ENCODE measurements at regions not wholly inside any gene's neighbourhood (a gene's known extent, or its start where the extent isn't known, plus 50 kb on each side); places are given as distances from the start of the nearest gene placed in this dataset.

GRCh38 chr11:92546603-92547002 is 322.0 kb downstream of the FAT3 start:
- H3K27ac Mint-ChIP-seq (ENCODE audit: unreplicated experiment): no peak overlapping the region
- no peaks in the 10 kb centered on the region for H3K4me1 Mint-ChIP-seq (ENCODE audit: low read depth, unreplicated experiment)
- no peaks in the 10 kb centered on the region for H3K4me1 ChIP-seq
- no peak for TF ChIP-seq CTCF (IDR thresholded peaks at IDR 0.05; ENCODE audit: insufficient read depth in 1 of 2, low read depth in 1 of 2, low read length in 1 of 2, severe bottlenecking in 1 of 2, unreplicated experiment in 1 of 2)
- H3K36me3 ChIP-seq (ENCODE audit: control insufficient read depth, insufficient read depth, low read length): no peaks in the 10 kb centered on the region
- ChIA-PET CTCF (no interaction called here), POLR2A (no interaction called here)
- intact Hi-C loops (cut with micrococcal nuclease; ENCODE audit: unreplicated experiment): no loop called here
- H3K4me3 ChIP-seq (ENCODE audit: low read depth, low read length): no peak overlapping the region
- H3K9me3 Mint-ChIP-seq (ENCODE audit: unreplicated experiment): no peaks in the 10 kb centered on the region
- H3K36me3 Mint-ChIP-seq (ENCODE audit: insufficient read depth, unreplicated experiment): no peaks in the 10 kb centered on the region
- H3K27me3 Mint-ChIP-seq (ENCODE audit: insufficient read depth, unreplicated experiment): peaks cover 17% of the 10 kb centered on the region
- no peak for DNase-seq
- BruUV-seq (replicated peaks): no TSS peak
- no peaks in the 10 kb centered on the region for H3K9me3 ChIP-seq
- H3K27me3 ChIP-seq (replicated peaks; ENCODE audit: control insufficient read depth, insufficient read depth, low read length): no peaks in the 10 kb centered on the region; the same call in 1 of the 2 replicates
- H3K4me3 Mint-ChIP-seq (ENCODE audit: unreplicated experiment): no peak overlapping the region

DNA sequence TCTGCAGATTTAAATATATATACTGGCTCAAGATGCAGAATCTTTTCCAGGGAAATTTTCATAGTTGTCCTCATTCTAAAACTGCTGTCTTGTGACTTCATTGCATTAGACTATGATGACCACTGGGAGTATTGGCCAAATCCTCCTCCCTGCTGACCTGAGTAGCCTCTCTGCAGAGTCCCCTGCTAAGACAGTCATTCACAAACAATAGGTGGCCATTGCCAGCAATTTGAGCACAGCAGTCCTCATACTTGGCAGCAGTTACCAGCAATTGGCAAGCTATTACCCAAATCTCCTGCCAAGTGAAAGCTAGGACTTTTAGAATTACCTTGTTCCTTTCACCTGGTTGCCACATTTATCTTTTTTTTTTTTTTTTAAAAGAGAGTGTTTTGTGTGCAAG is 325.8 kb downstream of the FAT3 start:
- no peak overlapping the region for H3K27ac Mint-ChIP-seq (ENCODE audit: unreplicated experiment)
- ChIA-PET CTCF (interaction anchor here (0.6 kb wide), 1 partner anchor 28 kb away, joined by 3 read pairs; no protein-coding TSS in a partner anchor), POLR2A (no interaction called here)
- TF ChIP-seq CTCF (IDR thresholded peaks at IDR 0.05; ENCODE audit: insufficient read depth in 1 of 2, low read depth in 1 of 2, low read length in 1 of 2, severe bottlenecking in 1 of 2, unreplicated experiment in 1 of 2): no peak
- no peaks in the 10 kb centered on the region for H3K36me3 Mint-ChIP-seq (ENCODE audit: insufficient read depth, unreplicated experiment)
- no peaks in the 10 kb centered on the region for H3K4me1 ChIP-seq
- H3K27me3 ChIP-seq (replicated peaks; ENCODE audit: control insufficient read depth, insufficient read depth, low read length): no peaks in the 10 kb centered on the region; the same call in 1 of the 2 replicates
- peaks cover 5% of the 10 kb centered on the region for H3K27me3 Mint-ChIP-seq (ENCODE audit: insufficient read depth, unreplicated experiment)
- DNase-seq: no peak
- no peak overlapping the region for H3K4me3 ChIP-seq (ENCODE audit: low read depth, low read length)
- H3K36me3 ChIP-seq (ENCODE audit: control insufficient read depth, insufficient read depth, low read length): no peaks in the 10 kb centered on the region
- H3K9me3 ChIP-seq: no peaks in the 10 kb centered on the region
- no peaks in the 10 kb centered on the region for H3K4me1 Mint-ChIP-seq (ENCODE audit: low read depth, unreplicated experiment)
- intact Hi-C loops (cut with micrococcal nuclease; ENCODE audit: unreplicated experiment): loop anchor here (5.0 kb wide), 3 partner anchors 208 to 413 kb away; no protein-coding TSS in a partner anchor
- H3K4me3 Mint-ChIP-seq (ENCODE audit: unreplicated experiment): no peak overlapping the region
- H3K9me3 Mint-ChIP-seq (ENCODE audit: unreplicated experiment): no peaks in the 10 kb centered on the region
- BruUV-seq (replicated peaks): no TSS peak

GRCh38 chr11:92550871-92551270 is 326.3 kb downstream of the FAT3 start:
- Mint-ChIP-seq H3K9me3 (ENCODE audit: unreplicated experiment) (no peaks in the 10 kb centered on the region), H3K27me3 (ENCODE audit: insufficient read depth, unreplicated experiment) (peaks cover 5% of the 10 kb centered on the region), H3K4me3 (ENCODE audit: unreplicated experiment) (no peak overlapping the region), H3K4me1 (ENCODE audit: low read depth, unreplicated experiment) (no peaks in the 10 kb centered on the region), H3K36me3 (ENCODE audit: insufficient read depth, unreplicated experiment) (no peaks in the 10 kb centered on the region), H3K27ac (ENCODE audit: unreplicated experiment) (no peak overlapping the region)
- H3K27me3 ChIP-seq (replicated peaks; ENCODE audit: control insufficient read depth, insufficient read depth, low read length): no peaks in the 10 kb centered on the region
- no peak overlapping the region for H3K4me3 ChIP-seq (ENCODE audit: low read depth, low read length)
- no peak for TF ChIP-seq CTCF (IDR thresholded peaks at IDR 0.05; ENCODE audit: insufficient read depth in 1 of 2, low read depth in 1 of 2, low read length in 1 of 2, severe bottlenecking in 1 of 2, unreplicated experiment in 1 of 2)
- H3K9me3 ChIP-seq: no peaks in the 10 kb centered on the region
- CTCF ChIA-PET: no interaction called here
- no peaks in the 10 kb centered on the region for H3K4me1 ChIP-seq
- no peak for DNase-seq
- POLR2A ChIA-PET: no interaction called here
- intact Hi-C loops (cut with micrococcal nuclease; ENCODE audit: unreplicated experiment): loop anchor here (5.0 kb wide), 3 partner anchors 209 to 414 kb away; no protein-coding TSS in a partner anchor
- BruUV-seq (replicated peaks): no TSS peak
- H3K36me3 ChIP-seq (ENCODE audit: control insufficient read depth, insufficient read depth, low read length): no peaks in the 10 kb centered on the region

Measured in Caco-2 (cell line).